ENCODE measurements at regions not wholly inside any gene's neighbourhood (a gene's known extent, or its start where the extent isn't known, plus 50 kb on each side); places are given as distances from the start of the nearest gene placed in this dataset.

DNA sequence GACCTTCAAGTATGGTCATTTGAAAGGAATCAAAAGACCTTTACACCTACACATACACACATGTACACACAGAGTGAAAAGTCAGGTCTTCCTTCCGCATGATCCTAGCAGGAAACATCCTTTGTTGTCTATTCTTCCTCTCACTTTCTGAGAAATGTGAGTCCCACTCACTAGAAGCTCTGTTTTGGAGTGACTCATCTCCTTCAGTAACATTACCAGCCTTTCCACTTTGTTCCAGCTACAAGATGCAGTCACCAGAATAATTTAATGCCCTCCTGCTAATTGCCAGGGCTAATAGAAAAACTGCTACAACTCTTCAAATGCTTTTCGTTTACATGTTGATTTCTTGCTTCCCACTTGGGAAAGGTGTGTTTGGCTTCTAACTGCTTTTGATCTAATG is 417.3 kb downstream of the RASEF start:
- 69 to 73% methylated on average over 2 of the region's 2 CpGs for WGBS, 2 donors
- no peak overlapping the region for H3K27ac ChIP-seq
- peaks cover 0 to 40% (median 7%) of the 10 kb centered on the region in 11 donors for H3K9me3 ChIP-seq
- H3K4me1 ChIP-seq = no peaks in the 10 kb centered on the region
- ATAC-seq (no peak), DNase-seq (no peak)
- intact Hi-C loops (cut with DNase I) = no loop called here
- no peaks in the 10 kb centered on the region for H3K27me3 ChIP-seq
- TF ChIP-seq, protein P1, sequence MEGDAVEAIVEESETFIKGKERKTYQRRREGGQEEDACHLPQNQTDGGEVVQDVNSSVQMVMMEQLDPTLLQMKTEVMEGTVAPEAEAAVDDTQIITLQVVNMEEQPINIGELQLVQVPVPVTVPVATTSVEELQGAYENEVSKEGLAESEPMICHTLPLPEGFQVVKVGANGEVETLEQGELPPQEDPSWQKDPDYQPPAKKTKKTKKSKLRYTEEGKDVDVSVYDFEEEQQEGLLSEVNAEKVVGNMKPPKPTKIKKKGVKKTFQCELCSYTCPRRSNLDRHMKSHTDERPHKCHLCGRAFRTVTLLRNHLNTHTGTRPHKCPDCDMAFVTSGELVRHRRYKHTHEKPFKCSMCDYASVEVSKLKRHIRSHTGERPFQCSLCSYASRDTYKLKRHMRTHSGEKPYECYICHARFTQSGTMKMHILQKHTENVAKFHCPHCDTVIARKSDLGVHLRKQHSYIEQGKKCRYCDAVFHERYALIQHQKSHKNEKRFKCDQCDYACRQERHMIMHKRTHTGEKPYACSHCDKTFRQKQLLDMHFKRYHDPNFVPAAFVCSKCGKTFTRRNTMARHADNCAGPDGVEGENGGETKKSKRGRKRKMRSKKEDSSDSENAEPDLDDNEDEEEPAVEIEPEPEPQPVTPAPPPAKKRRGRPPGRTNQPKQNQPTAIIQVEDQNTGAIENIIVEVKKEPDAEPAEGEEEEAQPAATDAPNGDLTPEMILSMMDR (IDR thresholded peaks at IDR 0.05) = no peak
- no peak overlapping the region for H3K4me3 ChIP-seq
- no peaks in the 10 kb centered on the region for H3K36me3 ChIP-seq

DNA sequence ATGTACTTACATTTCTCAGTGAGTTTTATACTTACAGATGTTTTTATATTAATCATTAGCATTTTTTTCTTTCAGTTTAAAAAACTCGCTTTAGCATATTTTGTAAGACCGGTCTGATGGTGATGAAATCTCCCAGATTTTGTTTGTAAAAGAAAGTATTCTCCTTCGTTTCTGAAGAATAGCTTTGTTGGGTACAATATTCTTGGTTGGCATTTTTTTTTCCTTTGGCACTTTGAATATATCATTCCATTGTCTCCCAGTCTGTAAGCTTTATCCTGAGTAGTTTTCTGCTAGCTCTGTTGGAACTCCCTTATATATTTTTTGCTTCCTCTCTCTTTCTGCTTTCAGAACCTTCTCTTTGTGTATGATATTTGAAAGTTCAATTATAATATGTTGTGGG is 412.6 kb downstream of the RASEF start:
- no peaks in the 10 kb centered on the region for H3K27me3 ChIP-seq
- ATAC-seq (no peak), DNase-seq (no peak)
- TF ChIP-seq, protein P1 (IDR thresholded peaks at IDR 0.05) = no peak
- 84 to 90% methylated on average over 3 of the region's 3 CpGs for WGBS, 2 donors
- H3K4me1 ChIP-seq = no peaks in the 10 kb centered on the region
- H3K9me3 ChIP-seq = peaks cover 0 to 32% (median 10%) of the 10 kb centered on the region in 11 donors
- H3K4me3 ChIP-seq = no peak overlapping the region
- no peaks in the 10 kb centered on the region for H3K36me3 ChIP-seq
- intact Hi-C loops (cut with DNase I) = no loop called here
- H3K27ac ChIP-seq = no peak overlapping the region

DNA sequence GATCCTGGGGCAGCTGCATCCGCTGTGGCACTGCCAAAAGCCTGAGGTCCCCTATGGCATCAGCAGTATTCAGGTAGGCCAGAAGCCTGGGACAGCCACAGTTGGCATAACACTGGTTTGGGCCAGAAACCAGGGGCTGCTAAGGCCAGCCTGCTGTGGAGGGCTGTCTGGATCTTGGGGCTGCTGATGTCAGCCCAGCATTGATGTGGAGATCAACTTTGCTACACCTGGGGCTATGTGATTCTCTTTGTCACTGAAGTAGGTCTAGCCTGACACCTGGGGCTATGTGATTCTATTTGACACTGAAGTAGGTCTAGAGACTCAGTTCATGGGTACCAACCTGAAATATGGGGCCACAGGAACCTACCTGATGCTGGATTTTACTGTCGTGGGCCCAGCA is 411.5 kb downstream of the RASEF start:
- ATAC-seq (no peak), DNase-seq (no peak)
- intact Hi-C loops (cut with DNase I) = no loop called here
- H3K27me3 ChIP-seq = no peaks in the 10 kb centered on the region
- H3K4me1 ChIP-seq = no peaks in the 10 kb centered on the region
- WGBS, 2 donors = 77 to 80% methylated on average over 2 of the region's 2 CpGs
- no peak overlapping the region for H3K27ac ChIP-seq
- H3K36me3 ChIP-seq = no peaks in the 10 kb centered on the region
- peaks cover 0 to 32% (median 10%) of the 10 kb centered on the region in 11 donors for H3K9me3 ChIP-seq
- TF ChIP-seq, protein P1 (IDR thresholded peaks at IDR 0.05) = no peak
- no peak overlapping the region for H3K4me3 ChIP-seq

DNA sequence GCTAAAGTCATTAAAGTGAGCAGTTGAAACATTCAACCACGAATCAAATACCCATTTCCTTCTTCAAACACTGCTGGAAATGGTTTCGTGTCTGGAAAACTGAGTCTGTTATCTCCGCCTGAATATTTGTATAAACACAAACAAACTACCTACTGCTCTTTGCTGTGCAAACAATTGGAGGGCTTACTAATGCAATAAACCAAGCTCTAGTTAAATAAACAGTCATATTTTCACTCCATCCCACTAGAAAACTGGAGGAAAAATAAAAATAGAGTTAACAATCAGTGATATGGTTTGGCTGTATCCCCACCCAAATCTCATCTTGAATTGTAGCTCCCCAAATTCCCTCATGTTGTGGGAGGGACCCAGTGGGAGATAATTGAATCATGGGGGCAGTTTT is 397.6 kb downstream of the RASEF start:
- Histone ChIP-seq H3K4me1 (no peaks in the 10 kb centered on the region), H3K36me3 (no peaks in the 10 kb centered on the region), H3K9me3 (no peaks in the 10 kb centered on the region), H3K27ac (no peak overlapping the region), H3K27me3 (no peaks in the 10 kb centered on the region), H3K4me3 (no peak overlapping the region)
- DNase-seq = no peak
- WGBS, 2 donors = 75 to 78% methylated on average over 3 of the region's 3 CpGs
- intact Hi-C loops (cut with DNase I) = no loop called here
- TF ChIP-seq, protein P1 (IDR thresholded peaks at IDR 0.05) = no peak
- ATAC-seq = no peak

Data from heart right ventricle (tissue), 16 donors.